HUES64 (cell line): ENCODE measurements at regions not wholly inside any gene's neighbourhood (a gene's known extent, or its start where the extent isn't known, plus 50 kb on each side); places are given as distances from the start of the nearest gene placed in this dataset.

Experiments
- H3K27ac ChIP-seq: 2 replicates; pipeline ENCODE4 v1.7.0; 2013; ENCODE audit warnings: low read depth, low read length, inconsistent platforms
- H3K27me3 ChIP-seq: 2 replicates; pipeline ENCODE4 v1.6.1; 2013; ENCODE audit warnings: mild to moderate bottlenecking, low read length; ENCODE audit not compliant: insufficient read depth
- H3K36me3 ChIP-seq: 2 replicates; pipeline ENCODE4 v1.6.1; 2013; ENCODE audit warnings: mild to moderate bottlenecking, low read length; ENCODE audit not compliant: insufficient read depth
- H3K4me1 ChIP-seq: 2 replicates; pipeline ENCODE4 v1.6.1; 2013; ENCODE audit warnings: mild to moderate bottlenecking, low read length, moderate library complexity; ENCODE audit not compliant: insufficient read depth
- H3K4me3 ChIP-seq: 2 replicates; pipeline ENCODE4 v1.5.1; 2013; ENCODE audit warnings: mild to moderate bottlenecking, low read length, moderate library complexity
- H3K9ac ChIP-seq: 2 replicates; pipeline ENCODE4 v1.6.1; 2013; ENCODE audit warnings: mild to moderate bottlenecking, low read depth, low read length
- H3K9me3 ChIP-seq: 2 replicates; pipeline ENCODE4 v1.6.1; 2013; ENCODE audit warnings: low read depth, low read length; ENCODE audit not compliant: insufficient read depth
- WGBS: fragments of 150-250, 120-280 bp; methylation state at CpG from one replicate; pipeline ENCODE4 v1.1.7; 2013; ENCODE audit warnings: missing lambda C conversion rate; 5-methylcytosine and 5-hydroxymethylcytosine counted together

- 88% methylated on average over 1 of the region's 2 CpGs for WGBS
- H3K27ac ChIP-seq = no peak overlapping the region
- no peaks in the 10 kb centered on the region for H3K27me3 ChIP-seq
- no peaks in the 10 kb centered on the region for H3K36me3 ChIP-seq
- H3K4me3 ChIP-seq = no peak overlapping the region
- H3K4me1 ChIP-seq = no peaks in the 10 kb centered on the region; the same call in 1 of the 2 replicates
- H3K9me3 ChIP-seq = no peaks in the 10 kb centered on the region
- H3K9ac ChIP-seq = no peak overlapping the region
Measured at GRCh38 chr6:74764486-74764885, 441.4 kb downstream of the COL12A1 start.

GRCh38 chr6:74762841-74763240 is 443.0 kb downstream of the COL12A1 start:
- Histone ChIP-seq H3K36me3 (no peaks in the 10 kb centered on the region), H3K4me1 (no peaks in the 10 kb centered on the region), H3K9ac (no peak overlapping the region), H3K27ac (no peak overlapping the region), H3K9me3 (no peaks in the 10 kb centered on the region), H3K27me3 (no peaks in the 10 kb centered on the region), H3K4me3 (no peak overlapping the region)
- 52% methylated on average over 1 of the region's 2 CpGs for WGBS

GRCh38 chr6:74757813-74758212 is 448.0 kb downstream of the COL12A1 start:
- no peak overlapping the region for H3K9ac ChIP-seq
- no peaks in the 10 kb centered on the region for H3K9me3 ChIP-seq
- WGBS = 100% methylated on average over 1 of the region's 1 CpG
- H3K36me3 ChIP-seq = no peaks in the 10 kb centered on the region
- no peak overlapping the region for H3K4me3 ChIP-seq
- H3K27me3 ChIP-seq = no peaks in the 10 kb centered on the region
- no peak overlapping the region for H3K27ac ChIP-seq
- no peaks in the 10 kb centered on the region for H3K4me1 ChIP-seq

GRCh38 chr6:74756923-74757322 is 448.9 kb downstream of the COL12A1 start:
- WGBS = 91% methylated on average over 2 of the region's 2 CpGs
- Histone ChIP-seq H3K4me3 (no peak overlapping the region), H3K4me1 (no peaks in the 10 kb centered on the region), H3K27ac (no peak overlapping the region), H3K9me3 (no peaks in the 10 kb centered on the region), H3K36me3 (no peaks in the 10 kb centered on the region), H3K9ac (no peak overlapping the region), H3K27me3 (no peaks in the 10 kb centered on the region)

GRCh38 chr6:74755778-74756177 is 450.1 kb downstream of the COL12A1 start:
- Histone ChIP-seq H3K27ac (no peak overlapping the region), H3K4me3 (no peak overlapping the region), H3K9ac (no peak overlapping the region), H3K27me3 (no peaks in the 10 kb centered on the region), H3K4me1 (no peaks in the 10 kb centered on the region), H3K9me3 (no peaks in the 10 kb centered on the region), H3K36me3 (no peaks in the 10 kb centered on the region)
- 100% methylated on average over 2 of the region's 2 CpGs for WGBS

- Histone ChIP-seq H3K27me3 (no peaks in the 10 kb centered on the region), H3K4me3 (no peak overlapping the region), H3K9ac (no peak overlapping the region), H3K4me1 (no peaks in the 10 kb centered on the region), H3K27ac (no peak overlapping the region), H3K36me3 (no peaks in the 10 kb centered on the region), H3K9me3 (no peaks in the 10 kb centered on the region)
- WGBS = 94% methylated on average over 10 of the region's 10 CpGs
Measured at GRCh38 chr6:74755196-74755595, 450.7 kb downstream of the COL12A1 start.

GRCh38 chr6:74753883-74754600 is 451.8 kb downstream of the COL12A1 start:
- Histone ChIP-seq H3K4me3 (no peak overlapping the region), H3K4me1 (peaks cover 10% of the 10 kb centered on the region; the same call in 1 of the 2 replicates), H3K9me3 (no peaks in the 10 kb centered on the region), H3K27ac (no peak overlapping the region), H3K27me3 (no peaks in the 10 kb centered on the region), H3K9ac (no peak overlapping the region), H3K36me3 (no peaks in the 10 kb centered on the region)
- WGBS = no CpG with 5 or more reads among the region's 2 CpGs

GRCh38 chr6:74752303-74752702 is 453.6 kb downstream of the COL12A1 start:
- H3K27ac ChIP-seq = no peak overlapping the region
- no peaks in the 10 kb centered on the region for H3K27me3 ChIP-seq
- H3K4me1 ChIP-seq = peaks cover 10% of the 10 kb centered on the region; the same call in 1 of the 2 replicates
- 96% methylated on average over 2 of the region's 3 CpGs for WGBS
- no peak overlapping the region for H3K4me3 ChIP-seq
- H3K36me3 ChIP-seq = no peaks in the 10 kb centered on the region
- H3K9me3 ChIP-seq = no peaks in the 10 kb centered on the region
- H3K9ac ChIP-seq = no peak overlapping the region

- no peak overlapping the region for H3K27ac ChIP-seq
- H3K36me3 ChIP-seq = no peaks in the 10 kb centered on the region
- no peak overlapping the region for H3K4me3 ChIP-seq
- no peaks in the 10 kb centered on the region for H3K27me3 ChIP-seq
- H3K9ac ChIP-seq = no peak overlapping the region
- H3K4me1 ChIP-seq = peaks cover 10% of the 10 kb centered on the region; the same call in 1 of the 2 replicates
- H3K9me3 ChIP-seq = no peaks in the 10 kb centered on the region
Measured at GRCh38 chr6:74750826-74751225, 455.0 kb downstream of the COL12A1 start.

- Histone ChIP-seq H3K27me3 (no peaks in the 10 kb centered on the region), H3K4me1 (peaks cover 10% of the 10 kb centered on the region; the same call in 1 of the 2 replicates), H3K36me3 (no peaks in the 10 kb centered on the region), H3K9ac (no peak overlapping the region), H3K27ac (no peak overlapping the region), H3K4me3 (no peak overlapping the region), H3K9me3 (no peaks in the 10 kb centered on the region)
- 86% methylated on average over 9 of the region's 10 CpGs for WGBS
Measured at GRCh38 chr6:74749211-74750147, 456.4 kb downstream of the COL12A1 start.

GRCh38 chr6:74745670-74746069 is 460.2 kb downstream of the COL12A1 start:
- Histone ChIP-seq H3K36me3 (no peaks in the 10 kb centered on the region), H3K4me1 (peaks cover 10% of the 10 kb centered on the region; the same call in 1 of the 2 replicates), H3K4me3 (no peak overlapping the region), H3K27ac (no peak overlapping the region), H3K9ac (no peak overlapping the region), H3K9me3 (no peaks in the 10 kb centered on the region), H3K27me3 (no peaks in the 10 kb centered on the region)
- no CpG with 5 or more reads among the region's 1 CpG for WGBS
